Loucy (cell line): ENCODE measurements at regions not wholly inside any gene's neighbourhood (a gene's known extent, or its start where the extent isn't known, plus 50 kb on each side); places are given as distances from the start of the nearest gene placed in this dataset.

Experiments used
- EZH2phosphoT487 ChIP-seq: fragments of 200-600 bp; IDR thresholded peaks from 2 replicates; pipeline ENCODE4 v1.6.1; 2018; ENCODE audit warnings: antibody characterized with exemption, mild to moderate bottlenecking, moderate library complexity, borderline replicate concordance
- TF ChIP-seq, protein P1 (sequence below): fragments of 200-600 bp; sonication (generic); conservative IDR thresholded peaks from 2 replicates; pipeline ENCODE4 v1.5.1; 2014; ENCODE audit warnings: mild to moderate bottlenecking, antibody characterized with exemption, low read length

DNA sequence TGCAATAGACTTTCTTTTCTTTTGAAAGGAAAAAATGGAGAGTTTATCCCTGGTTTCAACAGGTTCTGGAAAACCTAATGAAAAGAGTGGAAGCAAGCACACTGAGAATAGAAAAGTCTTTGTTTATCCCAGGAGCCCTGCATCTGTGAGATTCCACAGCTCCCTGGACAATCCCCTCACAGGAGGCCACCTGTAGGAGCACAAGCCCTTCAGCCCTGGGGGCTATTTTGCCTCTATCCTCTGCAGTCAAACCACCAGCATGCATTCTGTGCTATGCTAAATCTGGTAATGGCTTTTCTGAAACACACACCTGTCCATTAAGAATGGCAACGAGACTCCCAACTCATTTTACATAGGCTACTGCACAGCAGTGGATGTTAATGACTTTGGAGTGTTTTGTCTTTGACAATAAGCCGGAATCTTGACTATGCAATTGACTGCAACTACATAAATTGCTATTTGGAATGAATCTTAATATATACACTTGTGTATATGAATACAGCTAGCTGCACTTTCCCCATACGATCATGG is 369.4 kb downstream of the NR2F2 start:
- TF ChIP-seq, protein P1, sequence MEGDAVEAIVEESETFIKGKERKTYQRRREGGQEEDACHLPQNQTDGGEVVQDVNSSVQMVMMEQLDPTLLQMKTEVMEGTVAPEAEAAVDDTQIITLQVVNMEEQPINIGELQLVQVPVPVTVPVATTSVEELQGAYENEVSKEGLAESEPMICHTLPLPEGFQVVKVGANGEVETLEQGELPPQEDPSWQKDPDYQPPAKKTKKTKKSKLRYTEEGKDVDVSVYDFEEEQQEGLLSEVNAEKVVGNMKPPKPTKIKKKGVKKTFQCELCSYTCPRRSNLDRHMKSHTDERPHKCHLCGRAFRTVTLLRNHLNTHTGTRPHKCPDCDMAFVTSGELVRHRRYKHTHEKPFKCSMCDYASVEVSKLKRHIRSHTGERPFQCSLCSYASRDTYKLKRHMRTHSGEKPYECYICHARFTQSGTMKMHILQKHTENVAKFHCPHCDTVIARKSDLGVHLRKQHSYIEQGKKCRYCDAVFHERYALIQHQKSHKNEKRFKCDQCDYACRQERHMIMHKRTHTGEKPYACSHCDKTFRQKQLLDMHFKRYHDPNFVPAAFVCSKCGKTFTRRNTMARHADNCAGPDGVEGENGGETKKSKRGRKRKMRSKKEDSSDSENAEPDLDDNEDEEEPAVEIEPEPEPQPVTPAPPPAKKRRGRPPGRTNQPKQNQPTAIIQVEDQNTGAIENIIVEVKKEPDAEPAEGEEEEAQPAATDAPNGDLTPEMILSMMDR, result no peak
- no peak for TF ChIP-seq EZH2phosphoT487
